GM23248 (cell line): ENCODE measurements at regions not wholly inside any gene's neighbourhood (a gene's known extent, or its start where the extent isn't known, plus 50 kb on each side); places are given as distances from the start of the nearest gene placed in this dataset.

Source experiments
- DNase-seq: peaks from one replicate; pipeline ENCODE4 v3.0.0-alpha.2; 2015
- H2AFZ ChIP-seq: fragments of 200-600 bp; sonication (generic); 2 replicates; pipeline ENCODE4 v1.6.1; 2016; ENCODE audit warnings: antibody characterized with exemption
- H3F3A ChIP-seq: fragments of 200-600 bp; sonication (generic); 2 replicates; pipeline ENCODE4 v1.6.1; 2016; ENCODE audit warnings: mild to moderate bottlenecking, antibody characterized with exemption, mixed run types; ENCODE audit not compliant: insufficient read depth
- H3K27ac ChIP-seq: fragments of 200-600 bp; sonication (generic); 2 replicates; pipeline ENCODE4 v1.5.1; 2016; ENCODE audit warnings: mild to moderate bottlenecking
- H3K27me3 ChIP-seq: fragments of 200-600 bp; sonication (generic); replicated peaks from 2 replicates; pipeline ENCODE4 v1.6.1; 2016; ENCODE audit warnings: mild to moderate bottlenecking; ENCODE audit not compliant: insufficient read depth
- H3K36me3 ChIP-seq: fragments of 200-600 bp; sonication (generic); 2 replicates; pipeline ENCODE4 v1.6.1; 2016; ENCODE audit warnings: low read depth, mild to moderate bottlenecking
- H3K4me1 ChIP-seq: fragments of 200-600 bp; sonication (generic); 2 replicates; pipeline ENCODE4 v1.6.1; 2016; ENCODE audit warnings: mild to moderate bottlenecking; ENCODE audit not compliant: insufficient read depth
- H3K4me2 ChIP-seq: fragments of 200-600 bp; sonication (generic); one replicate; pipeline ENCODE4 v1.6.1; 2016; ENCODE audit warnings: mild to moderate bottlenecking; ENCODE audit not compliant: unreplicated experiment
- H3K4me3 ChIP-seq: fragments of 200-600 bp; sonication (generic); 2 replicates; pipeline ENCODE4 v1.5.1; 2016; ENCODE audit warnings: mild to moderate bottlenecking
- H3K79me2 ChIP-seq: fragments of 200-600 bp; sonication (generic); 2 replicates; pipeline ENCODE4 v1.6.1; 2016; ENCODE audit warnings: mild to moderate bottlenecking; ENCODE audit not compliant: insufficient read depth
- H3K9ac ChIP-seq: fragments of 200-600 bp; sonication (generic); 2 replicates; pipeline ENCODE4 v1.6.1; 2016; ENCODE audit warnings: mild to moderate bottlenecking
- H3K9me2 ChIP-seq: fragments of 200-600 bp; sonication (generic); 2 replicates; pipeline ENCODE4 v1.6.1; 2016; ENCODE audit warnings: mixed run types, mild to moderate bottlenecking, moderate library complexity; ENCODE audit not compliant: insufficient read depth
- H3K9me3 ChIP-seq: fragments of 200-600 bp; sonication (generic); one replicate; pipeline ENCODE4 v1.6.1; 2017; ENCODE audit warnings: low read depth
- H4K20me1 ChIP-seq: fragments of 200-600 bp; sonication (generic); 2 replicates; pipeline ENCODE4 v1.6.0; 2016; ENCODE audit not compliant: insufficient read depth
- EZH2 ChIP-seq: fragments of 200-600 bp; sonication (generic); IDR thresholded peaks from 2 replicates; pipeline ENCODE4 v1.6.1; 2018; ENCODE audit warnings: antibody characterized with exemption, mild to moderate bottlenecking; ENCODE audit not compliant: insufficient read depth, poor library complexity, severe bottlenecking
- EZH2phosphoT487 ChIP-seq: fragments of 200-600 bp; sonication (generic); IDR thresholded peaks from 2 replicates; pipeline ENCODE4 v1.6.1; 2018; ENCODE audit warnings: antibody characterized with exemption, moderate library complexity, mild to moderate bottlenecking, low read depth; ENCODE audit not compliant: insufficient read depth
- WGBS, 2 experiments: methylation state at CpG; one replicate each; pipeline ENCODE4 v1.1.6; 2015 to 2017; ENCODE audit warnings: low lambda C conversion rate in 2 of 2, low coverage in 1 of 2; ENCODE audit errors: missing lambda C conversion rate in 2 of 2; 5-methylcytosine and 5-hydroxymethylcytosine counted together
- in situ Hi-C: fragments of 300-500 bp; cut with MboI; formaldehyde crosslinking; loops from 2 replicates; pipeline ENCODE4 v1.15.0; 2020

DNA sequence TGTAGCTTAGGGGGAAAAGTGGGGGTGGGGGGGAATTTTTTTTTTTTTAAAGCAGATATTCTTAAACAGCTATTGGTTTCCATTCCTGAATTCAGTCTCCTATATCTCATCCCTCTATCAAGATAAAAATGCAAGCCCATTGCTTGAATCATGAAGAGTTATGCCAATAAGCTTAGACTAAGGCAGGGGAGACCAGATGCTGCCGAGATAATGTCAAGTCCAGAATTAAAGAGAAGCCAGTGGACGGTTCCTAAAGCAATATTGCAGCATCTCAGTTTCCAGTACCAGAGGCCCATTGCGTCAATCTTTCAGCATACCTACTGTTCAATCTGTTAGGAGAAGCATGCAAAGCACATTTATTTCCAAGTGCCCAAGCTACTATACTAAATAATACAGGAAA is 309.4 kb downstream of the BARHL2 start:
- Histone ChIP-seq H3K27me3 (no peaks in the 10 kb centered on the region), H3K36me3 (no peaks in the 10 kb centered on the region), H3K9me3 (no peaks in the 10 kb centered on the region), H3F3A (no peaks in the 10 kb centered on the region), H3K9me2 (no peaks in the 10 kb centered on the region), H3K4me3 (no peak overlapping the region), H3K4me2 (no peak overlapping the region), H4K20me1 (no peaks in the 10 kb centered on the region), H3K9ac (no peak overlapping the region), H3K4me1 (peaks cover 7% of the 10 kb centered on the region; the same call in 1 of the 2 replicates), H2AFZ (no peak overlapping the region), H3K27ac (no peak overlapping the region), H3K79me2 (no peaks in the 10 kb centered on the region)
- 20 to 27% methylated on average over 3 of the region's 3 CpGs for WGBS, 2 experiments
- in situ Hi-C loops = no loop called here
- DNase-seq = no peak
- TF ChIP-seq EZH2 = no peak
- no peak for TF ChIP-seq EZH2phosphoT487

DNA sequence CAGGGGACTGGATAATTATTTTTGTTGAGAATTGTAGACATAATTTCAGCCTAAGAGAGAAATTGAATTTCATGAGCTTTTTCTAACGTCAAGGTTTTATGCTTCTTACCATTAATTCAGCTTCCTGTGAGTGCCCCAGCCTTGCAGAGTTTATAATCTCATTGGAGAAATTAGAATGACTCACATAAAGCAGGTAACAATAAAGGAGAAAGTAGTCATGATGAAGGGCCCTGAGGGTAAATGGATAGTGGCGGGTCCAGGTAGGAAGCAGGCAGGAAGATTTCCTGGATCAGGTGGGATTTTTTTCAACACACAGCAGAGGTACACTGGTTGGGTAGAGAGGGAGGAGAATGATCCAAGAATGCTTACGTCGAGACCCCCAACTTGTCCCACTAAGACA is 311.4 kb downstream of the BARHL2 start:
- no peaks in the 10 kb centered on the region for H4K20me1 ChIP-seq
- H3K9ac ChIP-seq = no peak overlapping the region
- 38 to 43% methylated on average over 4 of the region's 4 CpGs for WGBS, 2 experiments
- H3K79me2 ChIP-seq = no peaks in the 10 kb centered on the region
- TF ChIP-seq EZH2 (no peak), EZH2phosphoT487 (no peak)
- H3K9me3 ChIP-seq = no peaks in the 10 kb centered on the region
- no peak for DNase-seq
- H3K36me3 ChIP-seq = no peaks in the 10 kb centered on the region
- no peak overlapping the region for H2AFZ ChIP-seq
- in situ Hi-C loops = no loop called here
- peaks cover 7% of the 10 kb centered on the region; the same call in 1 of the 2 replicates for H3K4me1 ChIP-seq
- H3K27ac ChIP-seq = no peak overlapping the region
- H3K4me3 ChIP-seq = no peak overlapping the region
- H3F3A ChIP-seq = no peaks in the 10 kb centered on the region
- H3K9me2 ChIP-seq = no peaks in the 10 kb centered on the region
- no peaks in the 10 kb centered on the region for H3K27me3 ChIP-seq
- no peak overlapping the region for H3K4me2 ChIP-seq

DNA sequence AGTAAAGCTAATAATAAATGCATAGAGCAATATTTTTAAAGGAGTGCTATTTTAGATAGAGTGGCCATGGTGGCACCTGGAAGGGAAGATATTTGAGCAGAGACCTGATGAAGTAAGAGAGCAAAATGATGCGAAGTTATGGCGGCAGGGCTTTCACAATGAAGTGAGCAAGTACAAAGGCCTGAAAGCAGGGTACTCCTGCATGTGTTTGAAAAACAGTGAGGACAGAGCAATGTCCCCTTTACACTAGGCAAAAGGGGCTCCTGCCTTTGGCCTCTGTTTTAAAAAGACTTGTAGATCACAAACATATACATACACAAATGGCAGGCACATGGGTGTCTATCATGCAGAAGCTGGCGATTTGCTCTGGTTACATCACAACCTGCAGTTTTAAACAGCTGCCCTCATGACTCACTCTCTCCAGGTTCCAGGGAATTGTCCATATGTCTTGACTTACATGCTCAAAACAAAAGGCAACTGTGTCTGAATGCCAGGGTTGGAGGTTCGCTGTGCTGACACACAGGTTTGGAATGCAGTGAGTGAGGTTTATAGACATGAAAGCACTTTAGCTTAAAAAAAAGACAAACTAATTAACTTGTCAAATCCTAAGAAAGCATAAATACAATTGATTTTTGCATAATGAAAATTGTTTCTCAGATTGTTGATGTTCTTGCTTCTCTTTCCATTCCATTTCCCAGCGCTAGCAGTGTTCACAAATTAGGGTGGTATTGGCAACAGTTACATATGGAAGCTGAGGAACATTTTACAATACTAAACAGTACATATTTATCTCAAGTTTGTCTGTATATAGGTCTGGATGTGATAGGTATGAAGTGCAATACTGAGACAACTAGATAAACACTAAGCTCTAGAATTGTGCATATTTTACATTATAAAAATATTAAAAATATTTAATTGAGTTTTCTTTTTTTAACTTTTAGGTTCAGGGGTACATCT is 313.9 kb downstream of the BARHL2 start:
- DNase-seq = peak; percentile 82
- H3K27ac ChIP-seq = no peak overlapping the region
- H3K9ac ChIP-seq = no peak overlapping the region
- H3K36me3 ChIP-seq = no peaks in the 10 kb centered on the region
- no peaks in the 10 kb centered on the region for H3K27me3 ChIP-seq
- no peaks in the 10 kb centered on the region for H3K9me2 ChIP-seq
- no peaks in the 10 kb centered on the region for H3F3A ChIP-seq
- H3K4me3 ChIP-seq = no peak overlapping the region
- WGBS, 2 experiments = 26 to 28% methylated on average over 5 of the region's 5 CpGs
- peaks cover 7% of the 10 kb centered on the region; the same call in 1 of the 2 replicates for H3K4me1 ChIP-seq
- H2AFZ ChIP-seq = no peak overlapping the region
- H3K9me3 ChIP-seq = no peaks in the 10 kb centered on the region
- TF ChIP-seq EZH2phosphoT487 = no peak
- no peak for TF ChIP-seq EZH2
- H4K20me1 ChIP-seq = no peaks in the 10 kb centered on the region
- in situ Hi-C loops = no loop called here
- no peak overlapping the region for H3K4me2 ChIP-seq
- no peaks in the 10 kb centered on the region for H3K79me2 ChIP-seq

DNA sequence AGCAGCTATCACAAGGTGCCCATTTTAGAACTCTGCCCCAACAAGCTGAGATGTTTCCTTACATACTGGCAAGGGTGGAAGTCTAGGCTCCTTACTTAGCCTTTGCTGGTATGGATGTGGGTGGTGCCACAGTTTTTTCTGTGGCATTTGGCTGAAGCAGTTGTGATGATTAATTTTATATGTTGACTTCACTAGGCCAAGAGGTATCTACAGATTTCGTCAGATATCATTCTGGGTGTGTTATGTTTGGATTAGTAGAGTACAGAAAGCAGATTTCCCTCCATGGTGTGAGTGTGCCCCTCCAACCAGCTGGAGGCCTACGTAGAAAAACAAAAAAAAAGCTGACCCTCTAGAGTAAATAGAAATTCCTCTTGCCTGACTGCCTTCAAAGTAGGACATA is 317.0 kb downstream of the BARHL2 start:
- no peak for TF ChIP-seq EZH2phosphoT487
- H3K9me2 ChIP-seq = no peaks in the 10 kb centered on the region
- H3K4me3 ChIP-seq = no peak overlapping the region
- no peaks in the 10 kb centered on the region for H3K79me2 ChIP-seq
- in situ Hi-C loops = no loop called here
- no peaks in the 10 kb centered on the region for H3K36me3 ChIP-seq
- H2AFZ ChIP-seq = no peak overlapping the region
- DNase-seq = no peak
- H3K9me3 ChIP-seq = no peaks in the 10 kb centered on the region
- no peaks in the 10 kb centered on the region for H3F3A ChIP-seq
- H3K9ac ChIP-seq = no peak overlapping the region
- H3K4me2 ChIP-seq = no peak overlapping the region
- no peak overlapping the region for H3K27ac ChIP-seq
- no peaks in the 10 kb centered on the region for H3K27me3 ChIP-seq
- 7 to 11% methylated on average over 2 of the region's 2 CpGs for WGBS, 2 experiments
- peaks cover 7% of the 10 kb centered on the region; the same call in 1 of the 2 replicates for H3K4me1 ChIP-seq
- H4K20me1 ChIP-seq = no peaks in the 10 kb centered on the region

DNA sequence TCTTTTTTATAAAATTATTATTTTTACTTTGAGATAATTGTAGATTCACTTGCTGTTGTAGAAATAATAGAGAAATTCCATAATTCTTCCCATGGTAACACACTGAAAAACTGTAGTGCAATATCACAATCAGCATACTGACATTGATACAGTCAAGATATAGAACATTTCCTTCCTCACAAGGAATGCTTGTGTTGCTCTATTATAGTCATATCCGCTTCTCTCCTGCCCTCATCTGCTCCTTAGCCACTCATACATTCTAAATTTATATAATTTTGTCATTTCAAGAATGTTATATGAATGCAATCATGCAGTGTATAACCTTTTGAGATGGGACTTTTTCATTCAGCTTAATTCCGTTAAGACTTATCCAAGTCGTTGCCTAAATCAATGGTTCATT is 320.2 kb downstream of the BARHL2 start:
- H3K27me3 ChIP-seq = no peaks in the 10 kb centered on the region
- H3K4me3 ChIP-seq = no peak overlapping the region
- H3K36me3 ChIP-seq = no peaks in the 10 kb centered on the region
- H3K9me2 ChIP-seq = no peaks in the 10 kb centered on the region
- no peaks in the 10 kb centered on the region for H3K4me1 ChIP-seq
- no peak for TF ChIP-seq EZH2phosphoT487
- TF ChIP-seq EZH2 = no peak
- no peak overlapping the region for H3K27ac ChIP-seq
- H3K9ac ChIP-seq = no peak overlapping the region
- H3F3A ChIP-seq = no peaks in the 10 kb centered on the region
- in situ Hi-C loops = no loop called here
- H3K9me3 ChIP-seq = no peaks in the 10 kb centered on the region
- no peaks in the 10 kb centered on the region for H3K79me2 ChIP-seq
- no peaks in the 10 kb centered on the region for H4K20me1 ChIP-seq
- DNase-seq = no peak
- no peak overlapping the region for H2AFZ ChIP-seq
- 35 to 37% methylated on average over 3 of the region's 3 CpGs for WGBS, 2 experiments
- no peak overlapping the region for H3K4me2 ChIP-seq
